DMS 273 (cell line): ENCODE measurements at regions not wholly inside any gene's neighbourhood (a gene's known extent, or its start where the extent isn't known, plus 50 kb on each side); places are given as distances from the start of the nearest gene placed in this dataset.

ENCODE experiments used
- DNase-seq: peaks from one replicate; lab custom pipeline; 2025; ENCODE audit not compliant: unreplicated experiment; lab: John Stamatoyannopoulos, UW

GRCh38 chr2:133766164-133766832, 198.0 kb upstream of the NCKAP5 start:
- DNase-seq: no peak

- DNase-seq: peak; percentile 4
Observed at GRCh38 chr2:133768256-133768655, 200.0 kb upstream of the NCKAP5 start.

DNA sequence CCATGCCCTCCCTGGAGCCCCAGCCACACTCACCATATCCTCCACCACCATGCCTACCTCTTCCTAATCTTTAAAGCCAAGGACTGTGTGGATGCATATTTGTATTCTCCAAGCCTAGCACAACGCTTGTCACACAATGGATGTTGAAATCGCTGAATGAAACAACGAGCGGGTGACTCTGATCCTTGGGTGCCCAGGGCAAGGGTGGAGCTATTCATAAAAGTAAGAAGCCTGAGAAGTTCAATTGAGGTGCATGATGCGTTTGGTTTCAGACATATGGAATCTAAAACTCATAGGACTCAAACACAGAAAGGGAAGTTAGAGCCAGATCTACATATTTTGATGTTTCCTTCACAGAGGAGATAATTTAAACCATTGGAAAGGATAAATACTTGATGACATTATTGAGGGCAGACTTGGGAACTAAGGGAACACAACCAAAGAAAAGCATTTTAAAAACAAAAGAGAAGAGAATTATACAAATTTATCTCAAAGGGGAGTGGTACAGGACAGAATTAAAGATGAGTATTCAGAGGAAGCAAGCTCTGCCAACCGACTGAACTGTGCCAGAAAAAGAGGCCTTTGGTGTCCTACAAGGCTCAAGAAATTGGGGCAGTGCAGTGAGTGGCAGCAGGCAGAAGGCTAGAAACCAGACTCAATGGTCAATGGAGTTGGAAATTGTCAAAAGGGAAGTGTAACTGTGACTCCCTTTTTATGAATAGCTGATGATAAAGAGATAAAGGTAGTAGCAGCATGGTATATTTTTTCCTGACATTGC, 200.6 kb upstream of the NCKAP5 start:
- no peak for DNase-seq

- DNase-seq: no peak
Observed at GRCh38 chr2:133773854-133774653, 205.8 kb upstream of the NCKAP5 start.

DNA sequence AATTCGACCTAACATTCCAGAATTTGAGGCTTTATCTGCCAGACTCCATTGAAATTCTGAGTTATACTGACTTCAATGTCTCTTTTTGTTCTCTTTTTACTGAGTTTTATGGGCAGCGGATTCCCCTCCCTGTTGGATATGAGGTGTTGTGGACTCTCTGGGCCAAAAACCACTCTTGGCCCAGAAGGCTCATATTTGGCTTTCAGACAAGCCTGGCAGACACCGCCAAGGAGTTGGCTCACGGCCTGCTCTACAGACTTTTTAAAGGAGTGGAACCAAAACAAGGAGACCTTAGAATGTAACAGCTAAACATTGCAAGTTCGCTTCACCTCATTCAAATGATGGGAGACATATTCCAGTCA, 206.4 kb upstream of the NCKAP5 start:
- peak; percentile 1 for DNase-seq

DNA sequence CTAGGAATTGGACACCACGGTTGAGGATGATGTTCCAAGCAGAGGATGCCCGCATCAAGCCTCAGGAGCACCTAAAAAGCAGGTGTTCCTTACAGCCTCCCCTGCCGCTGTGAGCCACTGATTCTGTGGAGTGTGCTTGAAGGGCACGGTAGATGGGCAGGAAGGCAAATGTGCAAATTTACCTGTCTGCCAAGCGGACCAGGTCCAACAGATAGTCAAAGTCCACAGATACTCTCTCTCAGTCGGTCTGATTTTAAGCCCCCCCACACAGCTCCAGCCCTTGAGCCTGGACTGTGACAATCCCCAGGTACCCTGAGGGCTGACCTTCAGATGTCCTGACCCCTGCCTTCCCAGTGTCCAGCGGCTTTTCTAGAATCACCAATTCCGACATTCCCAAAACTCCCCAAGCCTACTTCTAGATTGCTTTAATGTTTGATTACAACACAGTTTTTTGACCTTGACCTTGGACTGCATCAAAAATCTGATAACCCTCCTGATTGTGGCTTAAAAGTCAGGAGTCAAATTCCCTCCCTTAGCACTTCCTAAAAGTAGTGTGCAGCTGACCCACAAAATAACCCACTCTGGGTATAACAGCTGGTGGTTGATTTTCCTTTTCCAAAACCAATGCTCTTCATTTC, 208.8 kb upstream of the NCKAP5 start:
- DNase-seq: no peak

DNA sequence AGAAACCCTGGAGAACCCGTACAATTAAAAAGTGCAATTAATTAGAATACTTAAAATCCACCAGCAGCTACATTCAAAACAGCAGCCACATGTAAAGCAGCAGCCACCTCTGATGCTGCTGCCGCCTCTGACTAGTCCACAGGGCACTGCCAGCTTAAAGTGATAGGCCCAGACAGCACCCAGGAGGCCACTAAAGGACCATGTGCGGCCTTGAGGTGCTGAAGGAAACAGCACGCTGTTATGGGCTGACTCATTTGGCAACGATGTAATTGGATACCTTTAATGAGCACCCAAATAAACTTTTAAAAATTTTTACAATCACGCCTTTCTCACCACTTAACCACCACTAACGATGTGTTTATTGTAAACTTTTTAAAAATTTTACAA, 209.3 kb upstream of the NCKAP5 start:
- DNase-seq: peak; percentile 31

DNA sequence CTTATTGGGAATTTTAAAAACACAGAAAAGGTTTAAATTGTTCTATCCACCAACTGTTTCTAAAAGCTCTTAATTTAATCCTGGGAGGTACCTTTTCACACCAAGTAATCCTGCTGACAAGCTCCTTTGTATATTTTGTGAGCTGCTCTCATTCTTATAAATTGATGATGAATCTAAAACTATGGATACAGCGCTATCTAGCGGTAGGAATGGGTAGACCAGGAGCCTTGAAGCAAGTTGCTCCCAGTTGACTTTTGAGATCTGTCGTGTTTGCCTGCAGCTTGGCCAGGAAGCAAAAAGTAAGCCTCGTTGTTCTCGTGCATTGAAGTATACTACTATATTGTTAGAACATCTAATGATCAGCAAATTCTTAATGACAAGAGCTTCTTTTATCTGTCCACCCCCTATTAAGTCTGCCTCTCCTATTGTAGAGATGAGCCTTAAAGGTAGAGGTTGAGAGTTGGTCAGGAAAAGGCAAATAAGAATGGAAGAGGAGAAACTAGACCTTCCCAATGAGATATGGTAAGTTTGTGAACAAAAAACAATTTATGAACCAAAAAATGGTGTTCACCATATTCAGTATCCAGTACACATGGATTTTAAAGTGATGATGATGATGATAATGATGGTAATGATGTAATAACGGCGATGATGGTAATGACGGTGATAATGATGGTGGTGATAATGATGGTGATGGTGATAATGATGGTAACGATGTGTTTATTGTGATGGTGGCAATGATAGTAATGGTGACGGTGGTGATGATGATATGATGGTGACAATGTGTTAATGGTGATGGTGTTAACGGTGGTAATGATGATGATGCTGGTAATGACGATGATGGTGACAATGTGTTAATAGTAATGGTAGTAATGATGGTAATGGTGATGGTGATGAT, 212.1 kb upstream of the NCKAP5 start:
- DNase-seq: peak; percentile 83

- no peak for DNase-seq
Observed at GRCh38 chr2:133780997-133781513, 212.8 kb upstream of the NCKAP5 start.

- no peak for DNase-seq
Observed at GRCh38 chr2:133787207-133787606, 218.9 kb upstream of the NCKAP5 start.

- DNase-seq: no peak
Observed at GRCh38 chr2:133787651-133788050, 219.4 kb upstream of the NCKAP5 start.

DNA sequence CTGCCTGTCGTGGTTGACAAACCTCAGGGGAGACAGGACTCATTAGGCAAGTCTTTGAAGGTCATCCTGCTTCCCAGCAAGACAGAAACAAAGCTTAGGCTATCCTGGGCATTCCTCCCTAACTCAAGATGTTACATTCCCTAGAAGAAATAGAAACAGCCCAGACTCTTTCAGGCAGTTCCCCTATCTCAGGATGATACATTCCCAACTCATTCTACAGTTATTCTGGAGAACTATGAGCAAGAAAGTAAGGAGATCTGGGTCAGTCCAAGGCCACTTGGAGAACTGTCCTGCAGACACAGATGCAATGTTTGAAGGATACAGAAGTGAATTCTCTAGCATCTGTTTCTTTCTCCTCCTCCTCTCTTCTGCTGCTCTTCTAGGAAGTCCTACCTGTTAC, 220.1 kb upstream of the NCKAP5 start:
- DNase-seq: no peak

- DNase-seq: peak; percentile 66
Observed at GRCh38 chr2:133789743-133790142, 221.5 kb upstream of the NCKAP5 start.

DNA sequence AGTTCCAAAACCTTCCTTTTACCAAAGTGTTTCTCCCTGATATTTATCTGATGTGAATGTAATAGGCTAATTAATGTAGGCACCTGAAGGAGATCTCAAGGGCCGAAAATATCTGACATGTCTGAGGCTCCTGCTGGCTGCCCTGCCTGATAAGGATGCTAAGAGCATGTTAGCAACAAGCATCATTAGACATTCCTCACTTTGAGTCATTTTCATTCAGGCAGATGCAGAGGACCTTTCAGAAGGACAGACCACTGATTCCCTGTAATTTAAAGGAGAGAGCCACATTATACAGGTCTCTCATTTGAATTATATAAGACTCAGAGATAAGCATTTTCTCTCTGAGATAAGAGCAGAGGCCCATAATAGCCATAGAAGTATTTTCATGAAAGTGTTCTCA, 222.4 kb upstream of the NCKAP5 start:
- DNase-seq: no peak

- DNase-seq: no peak
Observed at GRCh38 chr2:133791191-133791590, 222.9 kb upstream of the NCKAP5 start.

DNA sequence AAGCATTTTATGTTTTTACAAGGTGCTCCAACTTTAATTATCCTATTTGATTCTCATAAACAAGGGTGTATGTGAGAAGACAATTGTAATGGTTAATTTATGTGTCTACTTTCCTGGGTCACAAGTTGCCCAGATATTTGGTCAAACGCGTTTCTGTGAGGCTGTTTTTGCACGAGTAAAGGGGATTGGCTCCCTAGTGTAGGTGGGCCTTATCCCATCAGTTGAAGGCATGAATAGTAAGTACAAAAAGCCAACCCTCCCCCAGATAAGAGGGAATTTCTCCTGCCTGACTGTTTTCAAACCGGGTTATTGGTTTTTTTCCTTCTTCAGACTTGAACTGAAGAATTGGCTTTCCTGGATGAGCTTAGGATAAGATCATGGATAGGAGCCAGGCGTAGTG, 224.0 kb upstream of the NCKAP5 start:
- no peak for DNase-seq

GRCh38 chr2:133794114-133794513, 225.9 kb upstream of the NCKAP5 start:
- DNase-seq: no peak

GRCh38 chr2:133801946-133802345, 233.7 kb upstream of the NCKAP5 start:
- no peak for DNase-seq

DNA sequence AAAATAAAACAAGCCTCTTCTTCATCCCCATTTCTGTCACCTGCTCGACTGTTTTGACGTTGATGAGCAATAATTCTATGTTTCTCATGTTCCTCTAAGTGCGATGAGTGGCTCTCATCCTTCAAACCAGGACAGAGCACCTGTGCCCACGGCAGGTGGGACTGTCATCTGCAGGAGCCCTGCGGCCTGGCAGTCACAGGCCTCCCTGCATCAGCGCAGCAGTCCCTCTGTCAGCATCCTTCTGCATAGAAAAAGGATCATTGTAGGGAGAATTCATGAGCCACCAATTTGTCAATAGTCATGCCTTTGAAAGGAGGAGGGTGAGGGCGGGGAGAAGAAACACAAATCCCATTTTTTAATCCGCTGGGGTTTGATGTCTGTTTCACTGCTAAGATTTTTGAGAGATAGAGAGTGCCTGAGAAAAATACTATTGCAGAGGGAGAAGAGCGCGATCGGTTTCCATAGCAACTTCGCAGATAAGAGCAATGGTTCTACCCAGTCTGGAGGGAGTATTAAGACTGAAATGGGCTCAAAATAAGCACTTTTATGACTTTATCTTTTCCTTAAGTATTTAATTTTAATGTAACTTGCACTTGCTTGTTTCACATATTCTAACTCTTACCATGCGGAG, 234.3 kb upstream of the NCKAP5 start:
- no peak for DNase-seq

DNA sequence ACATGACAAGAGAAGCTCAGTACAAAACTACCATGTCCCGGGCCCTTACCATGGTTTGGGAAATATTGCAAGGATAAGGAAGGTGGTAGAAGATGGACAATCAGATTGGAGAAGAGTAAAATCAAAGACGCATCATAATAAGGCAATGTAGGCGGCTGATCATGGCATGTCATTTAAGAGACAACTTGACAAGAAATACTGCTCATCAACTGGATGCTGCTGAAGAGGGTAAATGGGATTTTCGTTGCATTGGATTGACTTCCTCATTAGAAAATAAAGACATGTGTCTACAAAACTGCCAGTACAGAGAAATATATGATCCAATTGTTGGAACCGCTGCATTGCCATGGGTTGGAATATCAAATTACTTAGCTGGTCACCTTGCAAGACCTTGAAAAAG, 238.3 kb upstream of the NCKAP5 start:
- no peak for DNase-seq
